ENCODE measurements at regions not wholly inside any gene's neighbourhood (a gene's known extent, or its start where the extent isn't known, plus 50 kb on each side); places are given as distances from the start of the nearest gene placed in this dataset. TPM values are rescaled to one million over a fixed set of nuclear protein-coding genes. Genes with fewer than 3 reads are reported as not detected.

DNA sequence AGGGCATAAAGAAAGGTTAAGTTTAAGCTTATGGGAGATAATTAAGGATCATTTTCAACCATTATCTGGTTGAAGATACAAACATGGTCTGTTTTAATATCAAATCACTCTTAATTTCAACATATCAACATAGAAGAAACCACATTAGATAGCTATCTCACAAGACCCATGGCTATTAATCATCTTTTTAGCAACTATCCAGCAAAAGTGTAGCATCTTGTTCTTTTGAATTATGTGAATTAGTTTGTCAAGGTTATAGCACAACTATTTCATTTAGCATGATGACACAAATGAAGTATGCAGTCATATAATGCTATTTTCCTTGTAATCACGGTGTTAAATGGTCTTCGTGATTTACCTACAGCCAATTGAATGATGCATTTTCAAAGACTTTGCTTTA, 58.9 kb upstream of the PPP1R9A start:
- DNase-seq (ENCODE audit: low spot score) = no peak
- no peak for ATAC-seq (ENCODE audit: low FRiP score)
- TF ChIP-seq, protein P1, sequence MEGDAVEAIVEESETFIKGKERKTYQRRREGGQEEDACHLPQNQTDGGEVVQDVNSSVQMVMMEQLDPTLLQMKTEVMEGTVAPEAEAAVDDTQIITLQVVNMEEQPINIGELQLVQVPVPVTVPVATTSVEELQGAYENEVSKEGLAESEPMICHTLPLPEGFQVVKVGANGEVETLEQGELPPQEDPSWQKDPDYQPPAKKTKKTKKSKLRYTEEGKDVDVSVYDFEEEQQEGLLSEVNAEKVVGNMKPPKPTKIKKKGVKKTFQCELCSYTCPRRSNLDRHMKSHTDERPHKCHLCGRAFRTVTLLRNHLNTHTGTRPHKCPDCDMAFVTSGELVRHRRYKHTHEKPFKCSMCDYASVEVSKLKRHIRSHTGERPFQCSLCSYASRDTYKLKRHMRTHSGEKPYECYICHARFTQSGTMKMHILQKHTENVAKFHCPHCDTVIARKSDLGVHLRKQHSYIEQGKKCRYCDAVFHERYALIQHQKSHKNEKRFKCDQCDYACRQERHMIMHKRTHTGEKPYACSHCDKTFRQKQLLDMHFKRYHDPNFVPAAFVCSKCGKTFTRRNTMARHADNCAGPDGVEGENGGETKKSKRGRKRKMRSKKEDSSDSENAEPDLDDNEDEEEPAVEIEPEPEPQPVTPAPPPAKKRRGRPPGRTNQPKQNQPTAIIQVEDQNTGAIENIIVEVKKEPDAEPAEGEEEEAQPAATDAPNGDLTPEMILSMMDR (IDR thresholded peaks at IDR 0.05) = no peak

DNA sequence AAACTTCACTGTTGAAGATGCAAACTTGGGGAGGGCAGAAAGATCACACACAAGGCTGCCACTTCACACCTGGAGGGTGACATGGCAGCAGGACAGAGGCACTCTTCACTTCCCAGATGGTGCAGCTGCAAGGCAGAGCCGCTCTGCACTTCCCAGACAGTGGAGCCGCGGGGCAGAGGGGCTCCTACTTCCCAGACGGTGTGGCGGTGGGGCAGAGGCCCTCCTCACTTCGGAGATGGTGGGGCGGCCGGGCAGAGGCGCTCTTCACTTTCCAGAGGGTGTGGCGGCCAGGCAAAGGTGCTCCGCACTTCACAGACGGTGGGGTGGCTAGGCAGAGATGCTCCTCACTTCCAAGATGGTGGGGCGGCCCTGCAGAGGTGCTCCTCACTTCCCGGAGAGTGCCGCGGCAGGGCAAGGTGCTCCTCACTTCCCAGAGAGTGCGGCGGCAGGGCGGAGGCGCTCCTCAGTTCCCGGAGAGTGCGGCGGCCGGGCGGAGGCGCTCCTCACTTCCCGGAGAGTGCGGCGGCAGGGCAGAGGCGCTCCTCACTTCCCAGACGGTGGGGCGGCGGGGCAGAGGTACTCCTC, 58.3 kb upstream of the PPP1R9A start:
- ATAC-seq (ENCODE audit: low FRiP score) (peak; percentile 28), DNase-seq (ENCODE audit: low spot score) (no peak)
- TF ChIP-seq, protein P1 (IDR thresholded peaks at IDR 0.05) = no peak

DNA sequence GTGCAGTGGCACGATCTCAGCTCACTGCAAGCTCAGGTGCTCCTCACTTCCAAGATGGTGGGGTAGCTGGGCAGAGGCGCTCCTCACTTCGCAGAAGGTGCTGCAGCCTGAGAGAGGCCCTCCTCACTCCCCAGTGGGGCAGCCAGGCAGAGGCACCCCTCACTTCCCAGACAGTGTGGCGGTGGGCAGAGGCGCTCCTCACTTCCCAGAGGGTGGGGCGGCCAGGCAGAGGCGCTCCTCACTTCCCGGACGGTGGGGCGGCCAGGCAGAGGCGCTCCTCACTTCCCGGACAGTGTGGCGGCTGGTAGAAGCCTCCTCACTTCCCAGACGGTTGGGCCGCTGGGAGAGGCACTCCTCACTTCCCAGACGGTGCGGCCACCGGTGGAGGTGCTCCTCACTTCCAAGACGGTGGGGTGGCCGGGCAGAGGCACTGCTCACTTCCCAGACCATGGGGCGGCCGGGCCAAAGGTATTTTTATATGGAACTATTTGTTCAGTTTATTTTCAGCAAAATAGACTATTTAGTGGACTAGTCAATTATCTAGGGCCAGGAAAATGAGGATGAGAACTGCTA, 57.7 kb upstream of the PPP1R9A start:
- TF ChIP-seq, protein P1 (IDR thresholded peaks at IDR 0.05) = no peak
- ATAC-seq (ENCODE audit: low FRiP score) = no peak
- no peak for DNase-seq (ENCODE audit: low spot score)

DNA sequence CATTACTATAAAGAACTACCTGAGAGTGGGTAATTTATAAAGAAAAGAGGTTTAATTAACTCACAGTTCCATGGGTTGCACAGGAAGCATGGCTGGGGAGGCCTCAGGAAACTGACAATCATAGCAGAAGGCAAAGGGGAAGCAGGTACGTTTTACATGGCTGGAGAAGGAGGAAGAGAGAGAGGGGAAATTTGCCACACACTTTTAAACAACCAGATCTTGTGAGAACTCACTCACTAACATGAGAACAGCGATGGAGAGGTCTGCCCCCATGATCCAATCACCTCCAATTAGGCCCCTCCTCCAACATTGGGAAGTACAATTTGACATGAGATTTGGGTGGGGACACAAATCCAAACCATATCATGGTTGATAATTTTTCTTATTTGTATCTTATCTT, 51.8 kb upstream of the PPP1R9A start:
- DNase-seq (ENCODE audit: low spot score) (no peak), ATAC-seq (ENCODE audit: low FRiP score) (no peak)
- TF ChIP-seq, protein P1 (IDR thresholded peaks at IDR 0.05) = no peak

DNA sequence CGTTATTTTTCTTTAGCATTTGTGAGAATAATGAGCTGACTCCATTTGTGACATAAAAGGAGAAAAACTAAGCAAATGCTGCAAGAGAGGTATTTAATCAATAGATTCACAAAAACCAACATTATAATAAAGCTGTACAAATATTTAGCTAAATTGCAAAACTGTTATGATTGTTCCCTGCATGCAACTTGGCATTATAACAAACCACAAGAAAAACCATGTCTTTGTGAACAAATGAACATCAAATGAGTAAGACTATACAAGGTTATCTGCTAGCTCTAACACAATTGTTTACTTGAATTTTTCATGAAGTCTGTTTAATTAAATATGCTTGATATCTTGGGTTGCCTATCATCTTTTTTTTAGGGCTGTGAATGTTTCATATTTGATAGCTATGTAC, 50.8 kb upstream of the PPP1R9A start:
- ATAC-seq (ENCODE audit: low FRiP score) (no peak), DNase-seq (ENCODE audit: low spot score) (no peak)
- TF ChIP-seq, protein P1 (IDR thresholded peaks at IDR 0.05) = no peak

Small RNA genes in the stretch of these regions (small RNA-seq; reads per million reads assigned to genes)
- gene RN7SKP129 = not detected
- gene RNU6-956P = not detected
